HG03354 (cell line): ENCODE measurements at regions not wholly inside any gene's neighbourhood (a gene's known extent, or its start where the extent isn't known, plus 50 kb on each side); places are given as distances from the start of the nearest gene placed in this dataset.

Source experiments
- ATAC-seq: cut with Tn5 transposase; IDR thresholded peaks from one replicate; pipeline ENCODE4 v1.9.1; 2021; ENCODE audit warnings: mild to moderate bottlenecking; ENCODE audit not compliant: unreplicated experiment, poor library complexity, severe bottlenecking

GRCh38 chr6:137765059-137765458, 102.0 kb upstream of the TNFAIP3 start:
- ATAC-seq, result no peak

GRCh38 chr6:137766596-137767370, 100.3 kb upstream of the TNFAIP3 start:
- no peak for ATAC-seq

DNA sequence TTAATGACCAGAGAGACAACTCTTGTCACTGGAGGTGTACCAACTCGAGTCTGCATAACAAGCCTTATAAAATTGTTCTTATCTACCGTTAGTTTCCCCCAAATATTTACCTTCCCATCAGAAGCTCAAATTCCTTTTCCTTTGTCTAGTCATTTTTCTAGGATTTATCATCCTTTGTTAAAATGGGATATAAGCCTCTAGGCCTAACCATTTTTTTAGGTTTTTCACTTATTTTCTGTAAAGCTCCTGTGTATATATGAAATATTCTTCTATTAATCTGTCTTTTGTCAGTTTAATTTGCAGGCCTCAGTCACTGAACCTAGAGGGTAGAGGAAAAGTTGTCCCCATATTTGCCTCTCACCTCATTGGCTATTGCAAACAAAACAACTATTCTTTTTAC, 99.6 kb upstream of the TNFAIP3 start:
- ATAC-seq, result no peak

DNA sequence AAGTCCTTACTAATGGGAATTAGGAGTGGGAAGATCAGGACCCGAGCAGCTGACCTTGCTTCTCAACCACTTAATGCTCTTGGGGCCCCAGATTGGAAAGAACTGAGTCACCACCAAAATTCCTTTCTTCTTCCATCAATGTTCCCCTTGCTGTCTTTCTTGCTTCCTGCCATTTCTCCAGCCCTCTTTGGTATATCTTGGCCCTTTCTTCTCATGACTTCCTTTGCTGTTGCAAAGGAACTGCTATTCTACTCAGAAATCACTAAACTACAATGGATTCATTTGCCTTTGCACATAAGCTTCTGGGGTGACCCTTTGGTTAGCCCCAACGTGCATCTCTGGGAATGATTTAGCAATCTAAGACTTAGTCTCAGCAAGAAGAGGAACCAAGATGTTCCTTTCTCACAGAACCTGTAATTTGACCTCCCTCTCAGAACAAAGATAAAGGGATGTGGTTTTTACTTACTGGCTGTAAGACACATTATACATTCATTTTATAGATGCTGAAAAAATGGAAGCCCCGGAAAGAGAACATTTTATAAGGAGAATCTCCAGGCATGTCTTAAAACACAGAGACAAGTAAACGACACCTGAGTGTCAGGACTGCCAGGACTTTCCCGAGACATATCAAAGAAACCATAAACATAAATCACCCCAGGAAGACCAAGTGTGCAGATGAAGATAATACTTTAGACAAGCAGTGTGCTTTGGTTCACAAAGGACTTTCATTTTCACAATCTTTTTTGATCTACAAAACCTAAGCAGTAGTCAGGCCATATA, 99.0 kb upstream of the TNFAIP3 start:
- peak; percentile 83 for ATAC-seq

- no peak for ATAC-seq
Measured at GRCh38 chr6:137768935-137769334, 98.1 kb upstream of the TNFAIP3 start.

DNA sequence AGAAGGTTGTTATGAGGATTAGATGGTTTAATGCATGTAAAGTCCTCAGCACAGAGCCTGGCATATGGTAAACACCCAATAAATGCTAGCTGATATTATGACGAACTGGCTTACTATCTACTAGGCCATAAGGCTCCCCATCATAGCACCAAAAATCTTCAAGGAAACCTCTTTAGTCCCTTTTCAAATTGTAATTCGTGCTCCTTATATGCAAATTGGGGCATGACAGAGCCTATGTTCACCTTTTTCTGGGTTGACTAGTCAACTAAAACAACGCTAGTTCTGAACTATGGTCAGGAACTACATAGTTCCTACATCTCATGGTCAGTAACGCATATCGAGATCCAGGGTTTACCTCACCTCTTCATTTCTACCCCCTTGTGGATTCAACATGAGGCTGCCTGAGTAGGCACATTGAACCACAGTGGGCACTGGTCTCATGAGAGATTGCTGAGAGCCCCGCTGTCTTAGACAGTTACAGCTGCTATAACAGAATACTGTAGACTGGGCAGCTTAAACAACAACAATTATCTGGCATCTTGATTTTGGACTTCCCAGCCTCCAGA, 97.2 kb upstream of the TNFAIP3 start:
- ATAC-seq, result peak; percentile 34

DNA sequence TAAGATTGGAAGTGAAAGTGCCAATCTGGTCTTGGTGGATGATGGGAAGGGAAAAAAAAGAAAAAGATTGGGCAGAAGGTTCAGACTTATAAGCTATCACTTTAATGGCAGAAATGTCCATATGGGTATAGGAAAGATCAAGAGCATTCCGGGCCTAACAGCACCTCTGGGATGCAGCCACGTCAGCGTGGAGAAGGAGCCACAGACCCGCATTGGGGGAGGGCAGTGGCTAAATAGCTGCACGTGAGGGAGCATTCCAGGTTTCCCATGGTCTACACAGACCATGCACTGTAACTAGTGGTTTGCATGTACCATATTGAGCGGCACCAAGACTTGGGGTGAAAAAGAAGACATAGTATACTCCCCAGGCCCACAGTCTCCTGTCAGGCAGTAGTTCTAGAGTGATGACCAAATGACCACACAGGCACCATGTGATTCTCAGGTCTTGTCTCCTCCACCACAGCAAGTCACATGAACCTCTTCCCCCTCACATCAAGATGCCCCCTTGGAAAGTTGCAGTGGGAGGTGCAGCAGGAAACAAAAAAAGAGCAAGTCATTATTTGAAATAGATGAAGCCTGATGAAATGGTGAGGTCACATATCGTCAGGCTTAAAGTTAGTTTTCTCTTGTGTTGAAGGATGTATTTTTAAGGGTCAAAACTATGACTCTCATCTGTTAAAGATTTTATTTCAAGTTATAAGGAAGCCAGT, 94.4 kb upstream of the TNFAIP3 start:
- no peak for ATAC-seq

- no peak for ATAC-seq
Measured at GRCh38 chr6:137775227-137775626, 91.8 kb upstream of the TNFAIP3 start.

- ATAC-seq, result no peak
Measured at GRCh38 chr6:137775720-137776119, 91.3 kb upstream of the TNFAIP3 start.

- ATAC-seq, result no peak
Measured at GRCh38 chr6:137776256-137776655, 90.8 kb upstream of the TNFAIP3 start.

DNA sequence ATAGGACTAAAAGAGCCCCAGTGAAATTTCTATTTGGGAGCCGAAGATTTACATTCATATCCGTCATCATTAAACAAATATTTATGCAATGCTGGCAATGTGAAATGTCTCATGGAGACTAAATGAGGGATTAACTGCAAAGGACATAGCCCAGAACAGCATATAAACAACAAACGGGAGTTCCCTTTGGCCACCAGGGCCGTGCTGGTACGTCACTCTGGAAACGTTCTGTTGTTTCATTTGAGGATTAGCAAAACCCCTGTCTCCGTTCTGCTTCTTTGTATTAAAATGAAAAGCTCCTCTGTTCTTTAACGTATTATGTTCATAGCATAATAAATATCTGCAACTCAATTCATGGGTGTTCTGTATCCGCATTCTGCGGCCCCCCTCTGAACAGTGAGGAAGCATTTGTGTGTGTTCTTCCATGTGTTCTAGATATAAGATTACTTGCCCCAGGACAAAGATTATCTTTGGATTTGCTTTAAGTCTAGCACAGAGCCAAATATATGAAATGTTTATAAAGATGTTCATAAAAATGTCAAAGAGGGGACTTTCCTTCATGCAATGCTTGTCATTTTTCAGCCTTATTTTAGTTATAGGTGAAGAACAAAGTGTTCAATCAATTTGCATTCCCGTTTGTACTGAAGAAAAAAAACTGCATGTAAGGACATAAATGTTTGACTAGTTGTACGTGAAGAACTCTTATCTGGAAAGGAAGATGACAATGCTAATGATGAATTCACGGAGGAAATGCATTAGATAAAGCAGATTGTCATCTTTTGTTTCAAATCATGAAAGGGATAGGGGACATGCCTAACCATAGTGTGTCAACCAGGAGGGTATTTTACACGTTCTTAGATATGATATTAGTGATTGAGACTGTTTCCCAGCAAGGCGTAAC, 90.0 kb upstream of the TNFAIP3 start:
- no peak for ATAC-seq

DNA sequence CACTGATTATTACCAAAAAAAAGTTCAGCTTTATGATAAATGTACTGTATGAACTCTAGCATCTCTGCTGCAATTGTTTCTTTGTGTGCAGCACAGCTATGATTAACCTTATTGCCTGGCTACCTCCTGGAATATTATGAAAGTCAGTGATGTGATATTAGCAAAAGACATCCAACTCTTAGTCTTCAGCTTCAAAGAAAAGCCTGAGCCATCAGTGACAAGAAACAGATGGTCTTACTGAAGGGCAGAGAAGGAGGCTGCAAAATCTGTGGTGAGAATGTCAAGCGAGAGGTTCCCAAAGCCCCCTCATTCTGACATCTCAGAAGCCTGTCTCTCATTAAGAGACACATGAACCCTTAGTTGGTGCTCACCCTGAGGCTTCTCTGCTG, 89.4 kb upstream of the TNFAIP3 start:
- no peak for ATAC-seq

DNA sequence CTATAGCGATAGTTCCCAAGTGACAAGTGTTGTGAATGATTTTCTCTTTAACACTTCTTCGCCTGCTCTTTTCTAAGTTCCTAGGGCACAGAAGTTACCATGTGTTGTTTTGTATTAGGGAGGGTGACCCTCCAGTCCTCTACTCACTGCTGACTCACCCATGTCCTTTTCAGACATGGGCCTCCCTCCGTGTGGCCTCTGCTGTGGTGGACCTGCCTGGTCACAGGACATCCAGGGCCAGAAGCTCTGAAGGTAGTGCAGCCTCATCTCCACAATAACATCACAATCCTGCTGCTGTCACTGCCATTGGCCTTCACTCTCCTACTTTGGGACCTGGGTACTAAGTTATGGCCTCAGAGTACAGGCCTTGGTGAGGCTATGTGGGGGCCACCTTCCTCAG, 87.1 kb upstream of the TNFAIP3 start:
- ATAC-seq, result no peak

DNA sequence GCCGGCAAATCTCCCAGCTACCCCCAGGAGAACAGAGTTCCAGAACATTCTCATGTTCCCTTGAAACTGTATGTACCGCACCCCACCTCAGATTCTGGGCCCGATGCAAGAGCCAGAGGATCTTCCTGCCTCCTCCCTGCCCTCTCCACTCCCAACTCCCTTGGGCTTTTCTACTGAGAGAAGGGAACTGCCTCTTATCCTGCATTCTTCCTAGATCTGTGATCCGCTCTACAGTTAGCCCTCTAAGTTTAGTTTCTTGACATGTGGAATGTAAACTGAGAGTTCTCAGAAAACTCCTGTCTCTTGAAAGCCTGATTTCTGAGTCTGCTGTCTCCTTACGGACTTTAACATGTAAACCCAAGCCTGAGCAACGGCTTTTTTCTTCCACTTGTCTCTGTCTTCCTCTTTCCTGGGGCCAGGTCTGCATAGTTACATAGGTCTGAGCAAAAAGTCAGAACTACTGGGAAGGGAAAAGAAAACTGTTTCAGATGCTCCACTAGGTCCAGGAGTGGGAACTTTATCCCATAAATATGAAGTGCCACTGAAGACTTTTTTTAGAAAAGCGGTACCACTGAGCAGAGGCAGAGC, 86.5 kb upstream of the TNFAIP3 start:
- ATAC-seq, result no peak

DNA sequence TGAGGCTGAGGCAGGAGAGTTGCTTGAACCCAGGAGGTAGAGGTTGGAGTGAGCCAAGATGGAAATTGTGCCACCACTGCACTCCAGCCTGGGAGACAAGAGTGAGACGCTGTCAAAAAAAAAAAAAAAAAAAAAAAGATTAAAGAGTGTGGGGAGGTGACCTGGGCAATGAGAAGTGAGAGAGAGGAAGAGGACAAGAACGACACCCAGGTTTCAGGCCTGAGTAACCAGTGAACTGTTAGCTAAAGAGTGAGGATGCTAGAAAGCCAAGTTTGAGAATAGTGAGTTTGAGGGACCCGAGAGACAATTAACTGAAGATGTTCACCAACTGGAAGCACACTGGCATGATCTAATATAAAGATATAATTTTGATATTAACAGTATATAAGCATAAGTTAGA, 85.4 kb upstream of the TNFAIP3 start:
- no peak for ATAC-seq

DNA sequence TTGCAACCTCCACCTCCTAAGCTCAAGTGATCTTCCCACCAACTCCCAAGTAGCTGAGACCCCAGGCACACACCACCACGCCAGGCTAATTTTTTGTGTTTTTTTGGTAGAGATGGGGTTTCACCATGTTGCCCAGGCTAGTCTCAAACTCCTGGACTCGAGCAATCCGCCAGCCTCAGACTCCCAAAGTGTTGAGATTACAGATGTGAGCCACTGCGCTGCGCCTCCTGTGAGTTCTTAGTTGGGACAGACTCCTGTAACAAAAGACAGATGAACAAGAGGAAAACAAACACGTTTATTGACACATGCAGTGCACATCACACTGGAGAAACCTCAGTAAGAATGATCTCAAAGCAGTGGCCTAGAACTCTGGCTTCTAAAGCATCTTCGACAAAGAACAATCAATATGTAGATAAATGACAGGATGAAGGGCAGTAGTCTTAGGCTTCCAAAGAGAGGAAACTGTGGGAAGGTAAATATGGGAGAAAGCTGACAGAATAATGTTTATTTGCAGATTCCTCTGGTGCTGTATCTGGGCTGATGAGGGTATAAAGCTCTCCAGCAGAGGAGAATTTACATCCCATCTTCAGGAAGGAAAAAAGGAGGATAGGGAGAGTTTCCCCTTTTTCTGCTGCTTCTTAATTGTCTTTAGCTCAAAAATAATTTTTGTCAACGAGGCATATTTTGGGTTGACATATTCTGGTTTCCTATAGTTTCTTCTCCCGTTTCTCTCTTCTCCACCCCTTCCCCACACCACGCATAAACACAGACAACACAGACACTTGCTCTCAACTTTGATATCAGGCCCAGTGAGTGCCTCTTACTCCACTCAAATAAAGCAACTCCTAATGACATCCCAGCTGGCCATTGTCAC, 84.7 kb upstream of the TNFAIP3 start:
- no peak for ATAC-seq

DNA sequence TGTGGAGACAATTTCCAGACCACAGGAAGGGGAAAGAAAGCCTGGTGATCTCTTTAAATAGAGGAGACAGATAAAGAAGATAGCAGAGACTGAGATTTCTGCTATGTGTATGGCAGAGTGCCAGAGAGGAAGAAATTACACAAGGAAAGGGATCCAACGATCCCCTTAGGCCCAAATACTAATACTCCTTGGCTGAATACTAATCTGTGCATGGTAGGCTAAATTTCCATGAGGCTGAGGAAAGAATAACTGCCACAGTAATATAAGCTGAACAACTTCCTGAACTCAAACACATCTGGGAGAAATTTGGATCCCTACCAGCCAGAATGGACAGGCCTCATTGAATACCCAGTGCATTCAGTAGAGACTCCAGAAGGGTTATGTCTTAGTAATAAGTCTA, 83.3 kb upstream of the TNFAIP3 start:
- no peak for ATAC-seq

GRCh38 chr6:137784583-137784982, 82.5 kb upstream of the TNFAIP3 start:
- no peak for ATAC-seq
